ENCODE measurements at regions not wholly inside any gene's neighbourhood (a gene's known extent, or its start where the extent isn't known, plus 50 kb on each side); places are given as distances from the start of the nearest gene placed in this dataset.
"Not testable (repeated sequence)": the region's sequence is repeated elsewhere in the genome, so short reads cannot be mapped to it uniquely, and the experiment has no call there.

DNA sequence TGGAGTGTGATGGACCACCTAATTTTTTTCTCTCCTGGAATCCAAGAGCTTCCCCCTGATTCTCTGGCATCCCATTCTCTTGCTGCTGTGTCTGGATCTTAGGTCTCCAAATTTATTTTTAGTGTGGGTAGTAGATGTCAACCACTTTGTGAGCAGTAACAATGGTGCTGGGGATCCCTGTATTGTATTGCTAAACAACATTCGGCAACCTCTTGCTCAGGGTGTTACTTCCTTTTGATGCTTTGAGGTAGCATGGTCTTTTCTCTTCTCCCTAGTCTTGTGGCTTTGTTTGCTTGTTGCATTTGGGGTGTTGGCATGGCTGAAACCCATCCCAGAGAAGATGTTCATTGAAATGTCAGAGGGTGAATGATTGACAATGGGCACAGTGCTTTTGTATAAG is 737.4 kb downstream of the BCL11A start:
- DNase-seq (ENCODE audit: low read depth), result no peak
- no peak overlapping the region for H3K4me3 ChIP-seq (ENCODE audit: control insufficient read depth, low read depth, low read length)
- TF ChIP-seq, protein P1, sequence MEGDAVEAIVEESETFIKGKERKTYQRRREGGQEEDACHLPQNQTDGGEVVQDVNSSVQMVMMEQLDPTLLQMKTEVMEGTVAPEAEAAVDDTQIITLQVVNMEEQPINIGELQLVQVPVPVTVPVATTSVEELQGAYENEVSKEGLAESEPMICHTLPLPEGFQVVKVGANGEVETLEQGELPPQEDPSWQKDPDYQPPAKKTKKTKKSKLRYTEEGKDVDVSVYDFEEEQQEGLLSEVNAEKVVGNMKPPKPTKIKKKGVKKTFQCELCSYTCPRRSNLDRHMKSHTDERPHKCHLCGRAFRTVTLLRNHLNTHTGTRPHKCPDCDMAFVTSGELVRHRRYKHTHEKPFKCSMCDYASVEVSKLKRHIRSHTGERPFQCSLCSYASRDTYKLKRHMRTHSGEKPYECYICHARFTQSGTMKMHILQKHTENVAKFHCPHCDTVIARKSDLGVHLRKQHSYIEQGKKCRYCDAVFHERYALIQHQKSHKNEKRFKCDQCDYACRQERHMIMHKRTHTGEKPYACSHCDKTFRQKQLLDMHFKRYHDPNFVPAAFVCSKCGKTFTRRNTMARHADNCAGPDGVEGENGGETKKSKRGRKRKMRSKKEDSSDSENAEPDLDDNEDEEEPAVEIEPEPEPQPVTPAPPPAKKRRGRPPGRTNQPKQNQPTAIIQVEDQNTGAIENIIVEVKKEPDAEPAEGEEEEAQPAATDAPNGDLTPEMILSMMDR (conservative IDR thresholded peaks at IDR 0.05; ENCODE audit: control insufficient read depth, insufficient read depth, low read depth, low read length), result no peak

DNA sequence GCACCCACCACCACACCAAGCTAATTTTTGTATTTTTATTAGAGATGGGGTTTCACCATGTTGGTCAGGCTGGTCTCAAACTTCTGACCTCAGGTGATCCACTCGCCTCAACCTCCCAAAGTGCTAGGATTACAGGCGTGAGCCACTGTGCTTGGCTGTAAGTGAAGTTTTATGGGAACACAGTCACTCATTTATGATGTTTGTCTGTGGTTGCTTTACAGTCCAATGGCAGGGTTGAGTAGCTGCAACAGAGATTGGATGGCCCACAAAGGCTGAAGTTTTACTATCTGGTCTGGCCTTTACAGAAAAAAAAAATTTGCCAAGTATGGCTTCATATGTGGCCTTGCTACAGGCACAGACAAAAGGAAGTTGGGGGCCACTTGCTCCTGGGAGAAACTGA is 743.2 kb downstream of the BCL11A start:
- not testable (repeated sequence) for DNase-seq (ENCODE audit: low read depth); H3K4me3 ChIP-seq (ENCODE audit: control insufficient read depth, low read depth, low read length)

DNA sequence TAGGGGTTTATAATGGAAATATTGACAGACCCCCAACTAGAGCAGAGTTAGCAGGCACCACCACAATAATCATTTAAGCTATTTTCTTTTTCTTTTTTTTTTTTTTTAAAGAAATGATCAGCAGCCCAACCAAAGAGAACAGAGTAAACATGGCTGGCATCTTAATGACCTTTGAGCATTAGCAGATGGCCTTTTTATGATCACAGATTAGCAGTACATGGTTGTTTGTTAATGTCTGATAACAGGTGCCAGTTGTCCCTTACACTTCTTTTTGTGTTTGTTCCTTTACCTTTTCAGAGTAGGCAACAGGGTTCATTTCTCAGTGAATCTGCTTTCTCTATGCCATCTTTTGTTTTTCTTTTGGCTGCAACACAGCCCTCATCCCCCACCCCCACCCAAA is 747.0 kb downstream of the BCL11A start:
- no peak for DNase-seq (ENCODE audit: low read depth)
- TF ChIP-seq, protein P1 (conservative IDR thresholded peaks at IDR 0.05; ENCODE audit: control insufficient read depth, insufficient read depth, low read depth, low read length), result no peak
- no peak overlapping the region for H3K4me3 ChIP-seq (ENCODE audit: control insufficient read depth, low read depth, low read length)

DNA sequence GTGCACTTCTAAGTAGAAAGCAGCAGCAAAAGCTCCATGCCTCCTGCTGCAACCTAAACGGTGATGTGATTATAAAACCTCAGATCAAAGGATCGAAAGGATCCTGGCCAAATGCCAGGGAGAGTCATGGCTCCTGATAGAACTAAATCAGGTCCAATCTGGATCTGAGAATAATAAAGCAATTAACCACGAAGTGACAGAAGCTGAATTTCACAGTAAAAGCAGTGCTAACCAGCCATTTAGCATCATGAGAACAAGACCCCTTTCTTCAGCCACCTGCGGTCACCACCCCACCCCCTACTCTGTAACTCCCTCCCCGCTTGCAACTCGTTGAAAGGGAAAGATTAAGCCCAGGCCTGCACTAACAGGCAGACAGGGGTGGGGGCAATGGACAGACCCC is 748.7 kb downstream of the BCL11A start:
- H3K4me3 ChIP-seq (ENCODE audit: control insufficient read depth, low read depth, low read length), result no peak overlapping the region
- DNase-seq (ENCODE audit: low read depth), result no peak
- TF ChIP-seq, protein P1 (conservative IDR thresholded peaks at IDR 0.05; ENCODE audit: control insufficient read depth, insufficient read depth, low read depth, low read length), result no peak

DNA sequence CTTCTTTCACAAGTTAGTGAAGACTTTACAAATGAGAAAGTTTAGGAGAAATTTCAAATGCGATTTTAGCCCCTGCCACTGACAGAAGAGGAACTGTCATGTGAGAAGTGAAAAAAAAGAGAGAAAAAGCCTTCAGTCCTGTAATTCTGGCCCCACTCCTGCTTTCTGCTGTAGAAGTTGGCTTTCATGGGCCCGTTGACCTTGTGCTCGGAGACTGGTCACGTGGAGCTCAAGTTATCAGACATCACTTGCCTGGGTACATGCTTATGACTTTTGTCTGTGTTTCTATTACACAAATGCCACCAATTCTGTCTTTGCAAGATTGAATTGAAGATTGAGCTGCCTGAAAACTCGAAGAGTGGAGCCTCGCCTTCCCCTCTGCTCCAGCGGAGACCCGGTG is 749.9 kb downstream of the BCL11A start:
- DNase-seq (ENCODE audit: low read depth), result no peak
- TF ChIP-seq, protein P1 (conservative IDR thresholded peaks at IDR 0.05; ENCODE audit: control insufficient read depth, insufficient read depth, low read depth, low read length), result no peak
- no peak overlapping the region for H3K4me3 ChIP-seq (ENCODE audit: control insufficient read depth, low read depth, low read length)

DNA sequence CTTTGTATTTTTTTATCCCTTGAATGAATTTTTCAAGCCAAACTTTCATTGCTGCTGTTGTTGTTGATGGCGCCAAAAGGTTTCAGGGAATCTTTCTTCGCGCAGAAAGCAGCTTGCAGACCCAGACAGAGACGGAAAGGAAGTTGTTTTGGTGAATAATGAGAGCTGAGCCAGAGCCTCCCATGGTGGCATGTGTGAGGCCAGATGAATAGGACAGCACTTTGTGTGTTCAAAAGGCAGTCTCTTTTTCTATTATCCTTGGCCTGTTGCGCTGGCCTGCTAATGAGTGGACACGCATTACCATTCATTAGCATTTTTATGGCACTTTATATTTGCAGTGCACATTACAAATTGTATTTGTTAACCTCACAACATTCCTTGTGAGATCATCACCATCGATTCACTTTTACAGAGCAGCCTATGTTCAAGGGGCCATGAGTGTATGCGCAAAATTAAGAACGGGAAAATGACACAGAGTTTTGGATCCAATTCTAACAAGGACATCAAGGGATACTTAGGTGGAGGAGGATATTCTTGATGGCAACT is 754.7 kb downstream of the BCL11A start:
- TF ChIP-seq, protein P1 (conservative IDR thresholded peaks at IDR 0.05; ENCODE audit: control insufficient read depth, insufficient read depth, low read depth, low read length), result no peak
- DNase-seq (ENCODE audit: low read depth), result no peak
- H3K4me3 ChIP-seq (ENCODE audit: control insufficient read depth, low read depth, low read length), result no peak overlapping the region

DNA sequence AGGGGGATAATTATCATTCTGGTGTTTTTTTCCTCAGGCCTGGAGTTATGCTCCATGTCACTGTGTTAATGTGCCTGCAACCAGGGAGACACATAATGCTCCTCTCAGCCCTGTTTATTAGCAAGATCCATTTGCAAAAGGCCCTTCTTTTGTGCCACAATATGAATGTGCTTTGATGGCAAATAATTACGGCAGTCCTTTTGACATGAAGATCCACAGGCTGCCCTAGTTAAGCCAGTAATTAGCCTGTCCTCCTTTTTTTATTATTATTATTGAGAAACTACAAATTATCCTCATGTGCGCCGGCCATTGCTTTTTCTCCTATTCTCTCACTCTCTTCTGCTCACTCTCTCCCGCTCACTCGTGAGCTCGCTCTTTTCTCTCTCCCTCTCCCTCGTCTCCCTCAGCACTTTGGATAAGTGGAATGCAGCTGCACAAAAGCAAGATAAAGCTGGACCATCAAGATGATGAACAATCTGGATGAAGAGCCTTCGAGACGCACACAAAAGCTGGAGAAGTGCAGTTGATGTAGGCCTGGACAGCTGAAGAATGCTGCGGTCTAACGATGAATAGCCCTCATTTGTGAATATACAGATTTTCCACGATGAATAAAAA is 762.3 kb downstream of the BCL11A start:
- TF ChIP-seq, protein P1 (conservative IDR thresholded peaks at IDR 0.05; ENCODE audit: control insufficient read depth, insufficient read depth, low read depth, low read length), result no peak
- H3K4me3 ChIP-seq (ENCODE audit: control insufficient read depth, low read depth, low read length), result no peak overlapping the region
- DNase-seq (ENCODE audit: low read depth), result no peak
